ENCODE measurements at regions not wholly inside any gene's neighbourhood (a gene's known extent, or its start where the extent isn't known, plus 50 kb on each side); places are given as distances from the start of the nearest gene placed in this dataset.

- H2AFZ ChIP-seq (ENCODE audit: control insufficient read depth, low read length), result no peak overlapping the region
- H3K27ac ChIP-seq (ENCODE audit: control insufficient read depth, insufficient read depth, low read length), result no peak overlapping the region
- no peaks in the 10 kb centered on the region for H3K27me3 ChIP-seq (ENCODE audit: control insufficient read depth, extremely low read depth, insufficient read depth, low read length)
- H4K20me1 ChIP-seq (ENCODE audit: control insufficient read depth, extremely low read depth, insufficient read depth, low read length), result no peaks in the 10 kb centered on the region
- TF ChIP-seq EZH2 (IDR thresholded peaks at IDR 0.05; ENCODE audit: low read length), result no peak
- TF ChIP-seq, protein P1, sequence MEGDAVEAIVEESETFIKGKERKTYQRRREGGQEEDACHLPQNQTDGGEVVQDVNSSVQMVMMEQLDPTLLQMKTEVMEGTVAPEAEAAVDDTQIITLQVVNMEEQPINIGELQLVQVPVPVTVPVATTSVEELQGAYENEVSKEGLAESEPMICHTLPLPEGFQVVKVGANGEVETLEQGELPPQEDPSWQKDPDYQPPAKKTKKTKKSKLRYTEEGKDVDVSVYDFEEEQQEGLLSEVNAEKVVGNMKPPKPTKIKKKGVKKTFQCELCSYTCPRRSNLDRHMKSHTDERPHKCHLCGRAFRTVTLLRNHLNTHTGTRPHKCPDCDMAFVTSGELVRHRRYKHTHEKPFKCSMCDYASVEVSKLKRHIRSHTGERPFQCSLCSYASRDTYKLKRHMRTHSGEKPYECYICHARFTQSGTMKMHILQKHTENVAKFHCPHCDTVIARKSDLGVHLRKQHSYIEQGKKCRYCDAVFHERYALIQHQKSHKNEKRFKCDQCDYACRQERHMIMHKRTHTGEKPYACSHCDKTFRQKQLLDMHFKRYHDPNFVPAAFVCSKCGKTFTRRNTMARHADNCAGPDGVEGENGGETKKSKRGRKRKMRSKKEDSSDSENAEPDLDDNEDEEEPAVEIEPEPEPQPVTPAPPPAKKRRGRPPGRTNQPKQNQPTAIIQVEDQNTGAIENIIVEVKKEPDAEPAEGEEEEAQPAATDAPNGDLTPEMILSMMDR (optimal IDR thresholded peaks at IDR 0.05 in 1 of 3, IDR thresholded peaks at IDR 0.05 in 1 of 3, conservative IDR thresholded peaks at IDR 0.05 in 1 of 3; ENCODE audit: extremely low read depth in 1 of 3, insufficient read depth in 2 of 3, low read length in 3 of 3), result no peak
- dilution Hi-C loops (cut with MboI; ENCODE audit: extremely low pct_ligation_motif_present, low sequenced_read_pairs), result no loop called here
- no peaks in the 10 kb centered on the region for H3K4me1 ChIP-seq (ENCODE audit: control insufficient read depth, extremely low read depth, insufficient read depth, low read length)
- DNase-seq (ENCODE audit: low read depth, low spot score), result no peak
- no peak overlapping the region for H3K4me3 ChIP-seq (ENCODE audit: control insufficient read depth in 2 of 3, extremely low read depth in 1 of 3, insufficient read depth in 2 of 3, low read depth in 1 of 3, low read length in 3 of 3)
- H3K4me2 ChIP-seq (ENCODE audit: control insufficient read depth, extremely low read depth, insufficient read depth, low read depth, low read length), result no peak overlapping the region
- no peak for FAIRE-seq
- H3K79me2 ChIP-seq (ENCODE audit: control insufficient read depth, insufficient read depth, low read length), result no peaks in the 10 kb centered on the region
- no peaks in the 10 kb centered on the region for H3K36me3 ChIP-seq (ENCODE audit: control insufficient read depth in 2 of 2, extremely low read depth in 1 of 2, insufficient read depth in 2 of 2, low read length in 2 of 2)
- H3K9me3 ChIP-seq (ENCODE audit: control insufficient read depth, low read depth, low read length), result no peaks in the 10 kb centered on the region
- no peak overlapping the region for H3K9ac ChIP-seq (ENCODE audit: control insufficient read depth, extremely low read depth, insufficient read depth, low read length)
- H3K9me1 ChIP-seq (ENCODE audit: control insufficient read depth, extremely low read depth, insufficient read depth, low read length), result no peaks in the 10 kb centered on the region
Measured at GRCh38 chr3:168327856-168328255, 232.1 kb upstream of the GOLIM4 start.

DNA sequence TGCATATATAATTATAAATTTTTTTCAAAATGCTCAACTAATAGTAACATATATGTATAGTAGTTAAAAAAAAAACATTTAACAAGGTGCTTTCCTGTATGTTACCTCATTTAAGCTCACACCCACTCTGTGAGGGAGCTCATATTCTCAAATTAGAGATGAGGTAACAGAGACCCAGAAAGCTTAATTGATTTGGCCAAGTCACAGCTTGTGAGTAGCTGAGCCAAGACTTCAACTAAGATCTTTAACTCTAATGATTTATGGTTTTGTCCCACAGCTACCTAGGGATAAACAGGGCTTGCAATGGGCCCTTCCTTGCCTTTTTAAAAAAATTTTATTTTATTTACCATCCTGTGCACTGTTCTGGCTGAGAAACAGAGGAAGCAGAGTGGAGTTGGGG lies 230.0 kb upstream of the GOLIM4 start:
- no peak overlapping the region for H2AFZ ChIP-seq (ENCODE audit: control insufficient read depth, low read length)
- H3K9me3 ChIP-seq (ENCODE audit: control insufficient read depth, low read depth, low read length), result no peaks in the 10 kb centered on the region
- H3K79me2 ChIP-seq (ENCODE audit: control insufficient read depth, insufficient read depth, low read length), result no peaks in the 10 kb centered on the region
- H3K9ac ChIP-seq (ENCODE audit: control insufficient read depth, extremely low read depth, insufficient read depth, low read length), result no peak overlapping the region
- H4K20me1 ChIP-seq (ENCODE audit: control insufficient read depth, extremely low read depth, insufficient read depth, low read length), result no peaks in the 10 kb centered on the region
- H3K4me3 ChIP-seq (ENCODE audit: control insufficient read depth in 2 of 3, extremely low read depth in 1 of 3, insufficient read depth in 2 of 3, low read depth in 1 of 3, low read length in 3 of 3), result no peak overlapping the region
- no peaks in the 10 kb centered on the region for H3K27me3 ChIP-seq (ENCODE audit: control insufficient read depth, extremely low read depth, insufficient read depth, low read length)
- no peaks in the 10 kb centered on the region for H3K4me1 ChIP-seq (ENCODE audit: control insufficient read depth, extremely low read depth, insufficient read depth, low read length)
- TF ChIP-seq, protein P1 (optimal IDR thresholded peaks at IDR 0.05 in 1 of 3, IDR thresholded peaks at IDR 0.05 in 1 of 3, conservative IDR thresholded peaks at IDR 0.05 in 1 of 3; ENCODE audit: extremely low read depth in 1 of 3, insufficient read depth in 2 of 3, low read length in 3 of 3), result no peak
- TF ChIP-seq EZH2 (IDR thresholded peaks at IDR 0.05; ENCODE audit: low read length), result no peak
- H3K36me3 ChIP-seq (ENCODE audit: control insufficient read depth in 2 of 2, extremely low read depth in 1 of 2, insufficient read depth in 2 of 2, low read length in 2 of 2), result no peaks in the 10 kb centered on the region
- H3K9me1 ChIP-seq (ENCODE audit: control insufficient read depth, extremely low read depth, insufficient read depth, low read length), result no peaks in the 10 kb centered on the region
- DNase-seq (ENCODE audit: low read depth, low spot score) (no peak), FAIRE-seq (no peak)
- H3K4me2 ChIP-seq (ENCODE audit: control insufficient read depth, extremely low read depth, insufficient read depth, low read depth, low read length), result no peak overlapping the region
- dilution Hi-C loops (cut with MboI; ENCODE audit: extremely low pct_ligation_motif_present, low sequenced_read_pairs), result no loop called here
- no peak overlapping the region for H3K27ac ChIP-seq (ENCODE audit: control insufficient read depth, insufficient read depth, low read length)

Data from keratinocyte (primary cell).